ENCODE measurements at regions not wholly inside any gene's neighbourhood (a gene's known extent, or its start where the extent isn't known, plus 50 kb on each side); places are given as distances from the start of the nearest gene placed in this dataset.
"Not testable (repeated sequence)": the region's sequence is repeated elsewhere in the genome, so short reads cannot be mapped to it uniquely, and the experiment has no call there.

GRCh38 chr2:139685090-139685983 lies 905.1 kb upstream of the NXPH2 start:
- no peak for DNase-seq
- H3K27me3 ChIP-seq (replicated peaks in 2 of 5; ENCODE audit: control insufficient read depth in 4 of 5, insufficient read depth in 5 of 5, low read length in 4 of 5) = no peaks in the 10 kb centered on the region
- H3K36me3 ChIP-seq (ENCODE audit: control insufficient read depth in 4 of 4, insufficient read depth in 4 of 4, low read length in 3 of 4) = no peaks in the 10 kb centered on the region
- H3K27ac ChIP-seq (ENCODE audit: insufficient read depth in 1 of 2, low read depth in 1 of 2, low read length in 2 of 2, poor library complexity in 1 of 2, severe bottlenecking in 2 of 2) = no peak overlapping the region
- H3K9me3 ChIP-seq (ENCODE audit: control extremely low read depth in 1 of 5, control insufficient read depth in 4 of 5, insufficient read depth in 2 of 5, low read depth in 1 of 5, low read length in 4 of 5) = no peaks in the 10 kb centered on the region
- H3K4me3 ChIP-seq (ENCODE audit: control insufficient read depth in 1 of 7, extremely low read depth in 1 of 7, insufficient read depth in 4 of 7, low read depth in 2 of 7, low read length in 6 of 7) = no peak overlapping the region
- CTCF ChIA-PET = interaction anchor here (0.5 kb wide), 1 partner anchor 290 kb away, joined by 3 read pairs; no protein-coding TSS in a partner anchor
- H3K4me1 ChIP-seq (ENCODE audit: control extremely low read depth in 1 of 4, control insufficient read depth in 4 of 4, insufficient read depth in 4 of 4, low read length in 3 of 4) = no peaks in the 10 kb centered on the region
- WGBS (ENCODE audit: insufficient coverage) = 50% methylated on average over 1 of the region's 5 CpGs
- POLR2A ChIA-PET = no interaction called here

- Histone ChIP-seq H3K36me3 (ENCODE audit: control insufficient read depth in 4 of 4, insufficient read depth in 4 of 4, low read length in 3 of 4) (no peaks in the 10 kb centered on the region), H3K9me3 (ENCODE audit: control extremely low read depth in 1 of 5, control insufficient read depth in 4 of 5, insufficient read depth in 2 of 5, low read depth in 1 of 5, low read length in 4 of 5) (no peaks in the 10 kb centered on the region), H3K4me3 (ENCODE audit: control insufficient read depth in 1 of 7, extremely low read depth in 1 of 7, insufficient read depth in 4 of 7, low read depth in 2 of 7, low read length in 6 of 7) (no peak overlapping the region), H3K4me1 (ENCODE audit: control extremely low read depth in 1 of 4, control insufficient read depth in 4 of 4, insufficient read depth in 4 of 4, low read length in 3 of 4) (no peaks in the 10 kb centered on the region), H3K27me3 (replicated peaks in 2 of 5; ENCODE audit: control insufficient read depth in 4 of 5, insufficient read depth in 5 of 5, low read length in 4 of 5) (no peaks in the 10 kb centered on the region), H3K27ac (ENCODE audit: insufficient read depth in 1 of 2, low read depth in 1 of 2, low read length in 2 of 2, poor library complexity in 1 of 2, severe bottlenecking in 2 of 2) (no peak overlapping the region)
- ChIA-PET CTCF (no interaction called here), POLR2A (no interaction called here)
- WGBS (ENCODE audit: insufficient coverage) = 81% methylated on average over 4 of the region's 5 CpGs
- no peak for DNase-seq
Observed at GRCh38 chr2:139684286-139684860, 904.2 kb upstream of the NXPH2 start.

GRCh38 chr2:139674577-139674976 lies 894.4 kb upstream of the NXPH2 start:
- no peak overlapping the region for H3K4me3 ChIP-seq (ENCODE audit: control insufficient read depth in 1 of 7, extremely low read depth in 1 of 7, insufficient read depth in 4 of 7, low read depth in 2 of 7, low read length in 6 of 7)
- no peaks in the 10 kb centered on the region for H3K4me1 ChIP-seq (ENCODE audit: control extremely low read depth in 1 of 4, control insufficient read depth in 4 of 4, insufficient read depth in 4 of 4, low read length in 3 of 4)
- ChIA-PET POLR2A (no interaction called here), CTCF (no interaction called here)
- DNase-seq = no peak
- H3K36me3 ChIP-seq (ENCODE audit: control insufficient read depth in 4 of 4, insufficient read depth in 4 of 4, low read length in 3 of 4) = no peaks in the 10 kb centered on the region
- H3K9me3 ChIP-seq (ENCODE audit: control extremely low read depth in 1 of 5, control insufficient read depth in 4 of 5, insufficient read depth in 2 of 5, low read depth in 1 of 5, low read length in 4 of 5) = no peaks in the 10 kb centered on the region
- H3K27me3 ChIP-seq (replicated peaks in 2 of 5; ENCODE audit: control insufficient read depth in 4 of 5, insufficient read depth in 5 of 5, low read length in 4 of 5) = no peaks in the 10 kb centered on the region
- H3K27ac ChIP-seq (ENCODE audit: insufficient read depth in 1 of 2, low read depth in 1 of 2, low read length in 2 of 2, poor library complexity in 1 of 2, severe bottlenecking in 2 of 2) = no peak overlapping the region

GRCh38 chr2:139673447-139673846 lies 893.3 kb upstream of the NXPH2 start:
- H3K27ac ChIP-seq (ENCODE audit: insufficient read depth in 1 of 2, low read depth in 1 of 2, low read length in 2 of 2, poor library complexity in 1 of 2, severe bottlenecking in 2 of 2); DNase-seq; H3K27me3 ChIP-seq (replicated peaks in 2 of 5; ENCODE audit: control insufficient read depth in 4 of 5, insufficient read depth in 5 of 5, low read length in 4 of 5); H3K9me3 ChIP-seq (ENCODE audit: control extremely low read depth in 1 of 5, control insufficient read depth in 4 of 5, insufficient read depth in 2 of 5, low read depth in 1 of 5, low read length in 4 of 5); CTCF ChIA-PET; POLR2A ChIA-PET; H3K36me3 ChIP-seq (ENCODE audit: control insufficient read depth in 4 of 4, insufficient read depth in 4 of 4, low read length in 3 of 4); H3K4me1 ChIP-seq (ENCODE audit: control extremely low read depth in 1 of 4, control insufficient read depth in 4 of 4, insufficient read depth in 4 of 4, low read length in 3 of 4); H3K4me3 ChIP-seq (ENCODE audit: control insufficient read depth in 1 of 7, extremely low read depth in 1 of 7, insufficient read depth in 4 of 7, low read depth in 2 of 7, low read length in 6 of 7): not testable (repeated sequence)
- WGBS (ENCODE audit: insufficient coverage) = 60% methylated on average over 4 of the region's 4 CpGs

- Histone ChIP-seq H3K27me3 (replicated peaks in 2 of 5; ENCODE audit: control insufficient read depth in 4 of 5, insufficient read depth in 5 of 5, low read length in 4 of 5) (no peaks in the 10 kb centered on the region), H3K36me3 (ENCODE audit: control insufficient read depth in 4 of 4, insufficient read depth in 4 of 4, low read length in 3 of 4) (no peaks in the 10 kb centered on the region)
- CTCF ChIA-PET = no interaction called here
Observed at GRCh38 chr2:139669675-139670074, 889.5 kb upstream of the NXPH2 start.

GRCh38 chr2:139652385-139652784 lies 872.2 kb upstream of the NXPH2 start:
- Histone ChIP-seq H3K27ac (ENCODE audit: insufficient read depth in 1 of 2, low read depth in 1 of 2, low read length in 2 of 2, poor library complexity in 1 of 2, severe bottlenecking in 2 of 2) (no peak overlapping the region), H3K36me3 (ENCODE audit: control insufficient read depth in 4 of 4, insufficient read depth in 4 of 4, low read length in 3 of 4) (no peaks in the 10 kb centered on the region), H3K4me3 (ENCODE audit: control insufficient read depth in 1 of 7, extremely low read depth in 1 of 7, insufficient read depth in 4 of 7, low read depth in 2 of 7, low read length in 6 of 7) (no peak overlapping the region), H3K9me3 (ENCODE audit: control extremely low read depth in 1 of 5, control insufficient read depth in 4 of 5, insufficient read depth in 2 of 5, low read depth in 1 of 5, low read length in 4 of 5) (no peaks in the 10 kb centered on the region), H3K4me1 (ENCODE audit: control extremely low read depth in 1 of 4, control insufficient read depth in 4 of 4, insufficient read depth in 4 of 4, low read length in 3 of 4) (no peaks in the 10 kb centered on the region), H3K27me3 (replicated peaks in 2 of 5; ENCODE audit: control insufficient read depth in 4 of 5, insufficient read depth in 5 of 5, low read length in 4 of 5) (no peaks in the 10 kb centered on the region)
- POLR2A ChIA-PET = no interaction called here
- no peak for DNase-seq
- CTCF ChIA-PET = no interaction called here

More at GRCh38 chr2:139669675-139670074, 889.5 kb upstream of the NXPH2 start:
- no CpG with 5 or more reads among the region's 2 CpGs for WGBS (ENCODE audit: insufficient coverage)
- no peak overlapping the region for H3K4me3 ChIP-seq (ENCODE audit: control insufficient read depth in 1 of 7, extremely low read depth in 1 of 7, insufficient read depth in 4 of 7, low read depth in 2 of 7, low read length in 6 of 7)
- no peaks in the 10 kb centered on the region for H3K9me3 ChIP-seq (ENCODE audit: control extremely low read depth in 1 of 5, control insufficient read depth in 4 of 5, insufficient read depth in 2 of 5, low read depth in 1 of 5, low read length in 4 of 5)
- H3K4me1 ChIP-seq (ENCODE audit: control extremely low read depth in 1 of 4, control insufficient read depth in 4 of 4, insufficient read depth in 4 of 4, low read length in 3 of 4) = no peaks in the 10 kb centered on the region
- POLR2A ChIA-PET = no interaction called here
- H3K27ac ChIP-seq (ENCODE audit: insufficient read depth in 1 of 2, low read depth in 1 of 2, low read length in 2 of 2, poor library complexity in 1 of 2, severe bottlenecking in 2 of 2) = no peak overlapping the region
- no peak for DNase-seq

- Histone ChIP-seq H3K27ac (ENCODE audit: insufficient read depth in 1 of 2, low read depth in 1 of 2, low read length in 2 of 2, poor library complexity in 1 of 2, severe bottlenecking in 2 of 2) (no peak overlapping the region), H3K36me3 (ENCODE audit: control insufficient read depth in 4 of 4, insufficient read depth in 4 of 4, low read length in 3 of 4) (no peaks in the 10 kb centered on the region)
- CTCF ChIA-PET = no interaction called here
Observed at GRCh38 chr2:139645617-139646016, 865.4 kb upstream of the NXPH2 start.

More at GRCh38 chr2:139645617-139646016, 865.4 kb upstream of the NXPH2 start:
- DNase-seq = no peak
- Histone ChIP-seq H3K4me3 (ENCODE audit: control insufficient read depth in 1 of 7, extremely low read depth in 1 of 7, insufficient read depth in 4 of 7, low read depth in 2 of 7, low read length in 6 of 7) (no peak overlapping the region), H3K9me3 (ENCODE audit: control extremely low read depth in 1 of 5, control insufficient read depth in 4 of 5, insufficient read depth in 2 of 5, low read depth in 1 of 5, low read length in 4 of 5) (peaks cover 0 to 6% (median 2%) of the 10 kb centered on the region in 5 experiments), H3K27me3 (replicated peaks in 2 of 5; ENCODE audit: control insufficient read depth in 4 of 5, insufficient read depth in 5 of 5, low read length in 4 of 5) (no peaks in the 10 kb centered on the region), H3K4me1 (ENCODE audit: control extremely low read depth in 1 of 4, control insufficient read depth in 4 of 4, insufficient read depth in 4 of 4, low read length in 3 of 4) (no peaks in the 10 kb centered on the region)
- POLR2A ChIA-PET = no interaction called here
